ENCODE measurements at regions not wholly inside any gene's neighbourhood (a gene's known extent, or its start where the extent isn't known, plus 50 kb on each side); places are given as distances from the start of the nearest gene placed in this dataset.
A peak's percentile ranks its signal among the peaks of the same experiment; 100 is the strongest.
"Not testable (repeated sequence)": the region's sequence is repeated elsewhere in the genome, so short reads cannot be mapped to it uniquely, and the experiment has no call there.

GRCh38 chr1:96559707-96560596 lies 161.6 kb upstream of the PTBP2 start:
- TF ChIP-seq CTCF (conservative IDR thresholded peaks at IDR 0.05; ENCODE audit: low read depth, low read length), result no peak
- no peak overlapping the region for H3K4me3 ChIP-seq (ENCODE audit: low read length)
- DNase-seq (ENCODE audit: low read depth), result peak; percentile 95

- TF ChIP-seq CTCF (conservative IDR thresholded peaks at IDR 0.05; ENCODE audit: low read depth, low read length), result no peak
- no peak for DNase-seq (ENCODE audit: low read depth)
- no peak overlapping the region for H3K4me3 ChIP-seq (ENCODE audit: low read length)
Observed at GRCh38 chr1:96562094-96562493, 159.5 kb upstream of the PTBP2 start.

- not testable (repeated sequence) for H3K4me3 ChIP-seq (ENCODE audit: low read length); DNase-seq (ENCODE audit: low read depth)
Observed at GRCh38 chr1:96564401-96564800, 157.2 kb upstream of the PTBP2 start.

- TF ChIP-seq CTCF (conservative IDR thresholded peaks at IDR 0.05; ENCODE audit: low read depth, low read length), result no peak
- DNase-seq (ENCODE audit: low read depth), result no peak
- H3K4me3 ChIP-seq (ENCODE audit: low read length), result no peak overlapping the region
Observed at GRCh38 chr1:96565546-96565945, 156.0 kb upstream of the PTBP2 start.

- DNase-seq (ENCODE audit: low read depth), result no peak
- no peak for TF ChIP-seq CTCF (conservative IDR thresholded peaks at IDR 0.05; ENCODE audit: low read depth, low read length)
- H3K4me3 ChIP-seq (ENCODE audit: low read length), result no peak overlapping the region
Observed at GRCh38 chr1:96568639-96569038, 152.9 kb upstream of the PTBP2 start.

GRCh38 chr1:96569288-96569687 lies 152.3 kb upstream of the PTBP2 start:
- no peak for DNase-seq (ENCODE audit: low read depth)
- no peak for TF ChIP-seq CTCF (conservative IDR thresholded peaks at IDR 0.05; ENCODE audit: low read depth, low read length)
- no peak overlapping the region for H3K4me3 ChIP-seq (ENCODE audit: low read length)

- DNase-seq (ENCODE audit: low read depth), result no peak
- no peak overlapping the region for H3K4me3 ChIP-seq (ENCODE audit: low read length)
- no peak for TF ChIP-seq CTCF (conservative IDR thresholded peaks at IDR 0.05; ENCODE audit: low read depth, low read length)
Observed at GRCh38 chr1:96579636-96580035, 141.9 kb upstream of the PTBP2 start.
